ENCODE measurements at regions not wholly inside any gene's neighbourhood (a gene's known extent, or its start where the extent isn't known, plus 50 kb on each side); places are given as distances from the start of the nearest gene placed in this dataset.

GRCh38 chr11:43245466-43245865 is 66.3 kb upstream of the API5 start:
- TF ChIP-seq CTCF (IDR thresholded peaks at IDR 0.05) (no peak), POLR2A (IDR thresholded peaks at IDR 0.05) (no peak), POLR2AphosphoS5 (IDR thresholded peaks at IDR 0.05) (no peak)

All from gastroesophageal sphincter (tissue), 3 donors.